IMR-90 (cell line): ENCODE measurements at regions not wholly inside any gene's neighbourhood (a gene's known extent, or its start where the extent isn't known, plus 50 kb on each side); places are given as distances from the start of the nearest gene placed in this dataset.
A peak's percentile ranks its signal among the peaks of the same experiment; 100 is the strongest.

ENCODE experiments used
- ATAC-seq: fragments of 200-7000 bp; cut with Tn5 transposase; 2 replicates; pipeline ENCODE4 v1.9.1; 2020; ENCODE audit warnings: low read depth, mild to moderate bottlenecking, moderate library complexity
- BruUV-seq: library from RNA; stranded (reverse); fragments of 400-500 nt; replicated peaks from 2 replicates; lab custom pipeline; 2021; lab: Mats Ljungman, UMichigan
- CTCF ChIA-PET: fragments of 300-600 bp; formaldehyde crosslinking; extraction: SDS; loops from one replicate; lab custom pipeline; 2021; ENCODE audit warnings: antibody characterized with exemption; lab: Yijun Ruan, JAX
- POLR2A ChIA-PET: fragments of 300-600 bp; sonication (Branson Sonifier 250); formaldehyde crosslinking; loops from one replicate; lab custom pipeline; 2022; ENCODE audit warnings: antibody characterized with exemption; ENCODE audit not compliant: unreplicated experiment; lab: Charles Lee
- DNase-seq: peaks from one replicate; pipeline ENCODE4 v3.0.0; 2013
- H2AFZ ChIP-seq: replicated peaks from 2 replicates; pipeline ENCODE3; 2013; ENCODE audit warnings: low read length, mild to moderate bottlenecking; ENCODE audit not compliant: poor library complexity
- H2AK5ac ChIP-seq: 2 replicates; pipeline ENCODE4 v1.6.1; 2013; ENCODE audit warnings: low read depth, low read length, inconsistent platforms
- H2AK9ac ChIP-seq: replicated peaks from 2 replicates; pipeline ENCODE3; 2013; ENCODE audit warnings: mild to moderate bottlenecking, low read depth, low read length, moderate library complexity; ENCODE audit not compliant: poor library complexity
- H2BK120ac ChIP-seq: 2 replicates; pipeline ENCODE4 v1.6.1; 2013; ENCODE audit warnings: low read depth, low read length, inconsistent platforms
- H2BK15ac ChIP-seq: 3 replicates; pipeline ENCODE4 v1.6.1; 2013; ENCODE audit warnings: low read depth, low read length, inconsistent platforms
- H2BK20ac ChIP-seq: 2 replicates; pipeline ENCODE4 v1.6.1; 2013; ENCODE audit warnings: low read depth, mild to moderate bottlenecking, inconsistent platforms, low read length, moderate library complexity
- H2BK5ac ChIP-seq: 2 replicates; pipeline ENCODE4 v1.6.1; 2013; ENCODE audit warnings: mild to moderate bottlenecking, low read depth, low read length, inconsistent platforms; ENCODE audit not compliant: poor library complexity, severe bottlenecking
- H3K14ac ChIP-seq: replicated peaks from 2 replicates; pipeline ENCODE4 v1.6.1; 2013; ENCODE audit warnings: low read depth, low read length, inconsistent platforms
- H3K18ac ChIP-seq: 2 replicates; pipeline ENCODE4 v1.6.1; 2013; ENCODE audit warnings: low read depth, low read length, control low read depth
- H3K23ac ChIP-seq: 2 replicates; pipeline ENCODE4 v1.6.1; 2013; ENCODE audit warnings: low read depth, low read length, inconsistent platforms
- H3K27ac ChIP-seq: 2 replicates; pipeline ENCODE4 v1.5.1; 2013; ENCODE audit warnings: mild to moderate bottlenecking, control low read depth, low read length; ENCODE audit not compliant: insufficient read depth
- H3K27me3 ChIP-seq: 2 replicates; pipeline ENCODE4 v1.6.1; 2013; ENCODE audit warnings: low read length; ENCODE audit not compliant: control insufficient read depth, insufficient read depth
- H3K36me3 ChIP-seq: 2 replicates; pipeline ENCODE4 v1.6.1; 2013; ENCODE audit warnings: low read length, mixed read lengths; ENCODE audit not compliant: control insufficient read depth, insufficient read depth
- H3K4ac ChIP-seq: 2 replicates; pipeline ENCODE4 v1.6.1; 2013; ENCODE audit warnings: low read depth, low read length, inconsistent platforms
- H3K4me1 ChIP-seq: 2 replicates; pipeline ENCODE4 v1.6.1; 2013; ENCODE audit warnings: low read length, mixed read lengths; ENCODE audit not compliant: control insufficient read depth, insufficient read depth
- H3K4me2 ChIP-seq: 2 replicates; pipeline ENCODE4 v1.6.1; 2013; ENCODE audit warnings: low read depth, mild to moderate bottlenecking, control low read depth, low read length, moderate library complexity
- H3K4me3 ChIP-seq: 2 replicates; pipeline ENCODE4 v1.5.1; 2013; ENCODE audit warnings: low read depth, mild to moderate bottlenecking, control low read depth, low read length, moderate library complexity; ENCODE audit not compliant: insufficient read depth
- H3K56ac ChIP-seq: 2 replicates; pipeline ENCODE4 v1.6.1; 2013; ENCODE audit warnings: low read length, inconsistent platforms; ENCODE audit not compliant: insufficient read depth; ENCODE audit errors: extremely low read depth
- H3K79me1 ChIP-seq, 2 experiments: 2 replicates each; pipeline ENCODE4 v1.6.1; 2013; ENCODE audit warnings: low read length in 2 of 2, inconsistent platforms in 1 of 2, low read depth in 1 of 2
- H3K9ac ChIP-seq: 2 replicates; pipeline ENCODE4 v1.6.1; 2013; ENCODE audit warnings: low read depth, low read length, control low read depth
- H3K9me1 ChIP-seq: 2 replicates; pipeline ENCODE4 v1.6.1; 2013; ENCODE audit warnings: low read length, inconsistent platforms; ENCODE audit not compliant: insufficient read depth
- H3K9me3 ChIP-seq: 2 replicates; pipeline ENCODE4 v1.6.1; 2013; ENCODE audit warnings: low read length; ENCODE audit not compliant: control insufficient read depth, insufficient read depth
- H4K20me1 ChIP-seq: 2 replicates; pipeline ENCODE4 v1.6.1; 2013; ENCODE audit warnings: low read length, inconsistent platforms; ENCODE audit not compliant: insufficient read depth
- H4K5ac ChIP-seq: 2 replicates; pipeline ENCODE4 v1.6.1; 2013; ENCODE audit warnings: mild to moderate bottlenecking, low read depth, low read length, control low read depth
- H4K8ac ChIP-seq, 2 experiments: 2 replicates each; pipeline ENCODE4 v1.6.1; 2013; ENCODE audit warnings: low read depth in 2 of 2, low read length in 2 of 2, control low read depth in 1 of 2, inconsistent platforms in 1 of 2
- H4K91ac ChIP-seq: 2 replicates; pipeline ENCODE4 v1.6.1; 2013; ENCODE audit warnings: low read depth, low read length, inconsistent platforms; ENCODE audit not compliant: insufficient read depth
- MAFK ChIP-seq: IDR thresholded peaks from 2 replicates; pipeline ENCODE4 v1.6.1; 2012; ENCODE audit warnings: low read depth, low read length, improper control_type of control experiment
- MAZ ChIP-seq: IDR thresholded peaks from 2 replicates; pipeline ENCODE4 v1.6.1; 2012; ENCODE audit warnings: low read depth, mild to moderate bottlenecking, low read length, improper control_type of control experiment, moderate library complexity, borderline replicate concordance
- WGBS, 2 experiments: methylation state at CpG; one replicate each; pipeline versions ENCODE4 v1.1.5 to v1.1.7; 2013; ENCODE audit warnings: missing lambda C conversion rate in 2 of 2; ENCODE audit not compliant: insufficient read length in 1 of 2; ENCODE audit errors: extremely low coverage in 2 of 2; 5-methylcytosine and 5-hydroxymethylcytosine counted together
- dilution Hi-C: fragments of 300-500 bp; cut with HindIII; formaldehyde crosslinking; loops from one replicate; pipeline ENCODE4 v1.14.3; 2018; ENCODE audit warnings: low sequenced_read_pairs; ENCODE audit not compliant: unreplicated experiment
- in situ Hi-C: fragments of 300-500 bp; cut with MboI; formaldehyde crosslinking; loops from 3 replicates; pipeline ENCODE4 v1.14.3; 2019; ENCODE audit warnings: low sequenced_read_pairs, inconsistent platforms, mixed read lengths
- intact Hi-C: fragments of 100-400 bp; cut with micrococcal nuclease; formaldehyde crosslinking; loops from 2 replicates; pipeline ENCODE4 v1.10.0; 2022

- CTCF ChIA-PET = no interaction called here
- no peaks in the 10 kb centered on the region for H4K20me1 ChIP-seq
These were observed 158.0 kb downstream of the HGF start for GRCh38 chr7:81611805-81612204.

More at GRCh38 chr7:81611805-81612204, 158.0 kb downstream of the HGF start:
- 100% methylated on average over 1 of the region's 1 CpG; no CpG with 5 or more reads in 1 of the 2 experiments for WGBS, 2 experiments
- Histone ChIP-seq H2BK5ac (no peak overlapping the region), H3K56ac (no peak overlapping the region), H3K9me1 (no peaks in the 10 kb centered on the region), H3K36me3 (no peaks in the 10 kb centered on the region), H3K79me1 (no peaks in the 10 kb centered on the region), H4K5ac (no peak overlapping the region), H2AK9ac (no peak overlapping the region), H2AK5ac (no peak overlapping the region), H3K27me3 (no peaks in the 10 kb centered on the region), H3K27ac (no peak overlapping the region), H2BK120ac (no peak overlapping the region), H3K14ac (no peak overlapping the region), H4K91ac (no peak overlapping the region), H3K23ac (no peak overlapping the region), H3K4me1 (peaks cover 6% of the 10 kb centered on the region; the same call in 1 of the 2 replicates), H3K4me2 (no peak overlapping the region), H3K9ac (no peak overlapping the region), H2AFZ (no peak overlapping the region), H3K4me3 (no peak overlapping the region), H3K9me3 (no peaks in the 10 kb centered on the region; the same call in 1 of the 2 replicates), H4K8ac (no peak overlapping the region), H3K18ac (no peak overlapping the region), H3K4ac (no peak overlapping the region), H2BK20ac (no peak overlapping the region), H2BK15ac (no peak overlapping the region)
- peak; percentile 53 for TF ChIP-seq MAFK
- no peak for TF ChIP-seq MAZ
- POLR2A ChIA-PET = no interaction called here
- intact Hi-C loops = no loop called here
- dilution Hi-C loops = no loop called here
- ATAC-seq (no peak), DNase-seq (no peak)
- BruUV-seq = no TSS peak
- in situ Hi-C loops = no loop called here
